Activated naive CD4-positive, alpha-beta T cell (primary cell): ENCODE measurements at regions not wholly inside any gene's neighbourhood (a gene's known extent, or its start where the extent isn't known, plus 50 kb on each side); places are given as distances from the start of the nearest gene placed in this dataset.

Experiments
- DNase-seq, 4 experiments: peaks; one replicate each; lab custom pipeline; 2025; lab: John Stamatoyannopoulos, UW

DNA sequence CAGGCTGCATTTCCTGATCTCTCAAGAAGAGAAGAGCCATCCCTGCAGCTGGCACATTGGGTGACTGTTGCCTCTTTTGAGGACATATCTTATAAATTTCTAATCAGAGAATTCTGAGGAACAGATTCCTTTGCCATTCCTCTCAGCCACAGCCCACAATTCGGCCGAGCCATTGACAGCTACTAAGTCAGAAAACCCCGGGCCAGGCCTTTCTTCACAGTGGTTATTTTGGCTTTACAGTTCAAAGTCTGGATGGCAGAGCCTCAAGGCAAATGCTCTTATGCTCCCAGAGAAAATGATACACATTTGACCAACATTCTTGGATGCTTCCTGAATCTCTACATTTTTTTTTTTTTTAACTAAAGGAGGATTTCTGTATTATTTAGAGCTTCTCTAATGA, 138.4 kb upstream of the FRMD6 start:
- no peak for DNase-seq

DNA sequence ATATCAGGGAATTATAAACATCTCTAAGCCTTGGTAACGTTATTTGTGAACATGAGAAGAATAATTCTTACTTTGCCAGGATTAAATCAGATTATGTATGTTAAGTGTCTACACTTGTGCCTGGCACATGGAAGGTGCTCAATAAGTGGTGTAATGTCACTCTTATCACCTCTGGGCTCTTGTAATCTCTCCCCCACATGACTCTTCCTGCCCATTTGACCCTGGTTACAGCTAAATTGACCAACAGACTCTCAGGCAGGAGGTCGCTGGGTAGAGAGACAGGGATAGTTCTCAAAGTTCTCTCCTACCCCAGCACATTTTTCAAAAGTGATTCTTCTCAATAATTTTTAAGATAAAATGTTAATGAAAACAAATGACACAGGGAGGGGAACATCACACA, 137.8 kb upstream of the FRMD6 start:
- no peak for DNase-seq

DNA sequence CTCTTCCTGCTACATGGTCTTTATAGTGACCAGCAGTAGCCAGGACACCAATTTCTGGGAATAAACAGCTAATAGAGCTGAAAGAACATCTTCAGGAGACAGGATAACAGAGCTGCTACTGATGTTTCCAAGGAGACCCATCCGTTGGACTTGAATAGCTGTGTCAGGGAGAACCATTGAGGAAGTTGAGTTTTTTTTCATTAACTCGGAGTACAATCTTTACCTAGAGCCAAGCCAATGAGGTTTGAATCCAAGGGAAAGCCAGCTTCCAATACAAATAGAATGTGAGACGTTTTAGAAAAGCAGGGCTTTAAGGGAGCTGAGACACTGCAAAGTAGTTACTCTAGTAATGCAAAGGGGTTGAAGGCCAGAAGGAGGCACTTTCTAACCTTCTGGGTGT, 136.1 kb upstream of the FRMD6 start:
- DNase-seq = no peak

DNA sequence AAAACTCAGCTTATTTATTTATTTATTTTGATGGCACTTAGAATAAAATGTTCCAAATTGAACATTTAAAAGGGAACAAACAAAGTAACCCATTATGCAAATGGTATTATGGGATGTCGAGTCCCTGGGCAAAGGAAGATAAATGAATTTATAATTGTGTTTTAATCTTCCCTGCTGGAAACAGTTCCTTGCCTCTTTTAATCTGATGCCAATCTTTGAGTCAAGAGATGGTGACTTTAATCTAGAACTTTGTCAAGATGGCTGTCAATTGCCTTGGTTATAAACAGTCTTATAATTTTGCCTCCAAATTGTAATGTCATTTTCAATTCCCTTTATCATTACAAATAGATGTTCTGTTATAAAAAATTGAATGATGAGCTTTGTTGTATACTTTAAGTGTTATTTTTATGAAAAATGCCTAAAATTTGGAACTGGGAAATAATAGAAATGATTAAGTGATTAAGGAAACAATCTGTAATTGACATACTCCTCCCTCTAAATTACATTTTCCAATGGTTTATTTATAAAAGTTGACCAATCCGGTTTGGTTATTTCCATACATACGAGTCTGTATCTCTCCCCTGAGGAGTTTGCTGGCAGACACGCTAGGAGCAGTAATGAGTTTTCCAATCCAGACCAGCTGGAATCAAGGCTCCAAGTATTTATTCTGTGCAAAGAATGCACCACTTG, 134.9 kb upstream of the FRMD6 start:
- no peak for DNase-seq

DNA sequence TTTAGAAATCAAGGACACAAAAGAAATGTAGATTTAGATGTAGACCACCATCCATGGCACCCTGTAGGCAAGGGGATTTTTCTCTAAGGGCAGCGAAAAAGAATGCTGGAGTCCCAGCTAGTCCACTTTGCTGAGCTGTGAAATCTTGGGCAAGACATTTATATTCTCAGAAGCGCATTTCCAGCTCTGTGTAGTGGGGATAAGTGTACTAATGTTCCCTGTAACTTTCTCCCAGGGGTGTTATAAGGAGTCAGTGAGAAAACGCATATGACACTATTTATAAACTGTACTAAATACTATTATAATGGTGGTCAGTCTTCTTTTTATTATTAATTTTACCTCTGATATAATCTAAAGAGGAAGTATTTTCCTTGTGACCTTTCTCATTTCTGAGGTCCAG, 133.4 kb upstream of the FRMD6 start:
- no peak for DNase-seq

DNA sequence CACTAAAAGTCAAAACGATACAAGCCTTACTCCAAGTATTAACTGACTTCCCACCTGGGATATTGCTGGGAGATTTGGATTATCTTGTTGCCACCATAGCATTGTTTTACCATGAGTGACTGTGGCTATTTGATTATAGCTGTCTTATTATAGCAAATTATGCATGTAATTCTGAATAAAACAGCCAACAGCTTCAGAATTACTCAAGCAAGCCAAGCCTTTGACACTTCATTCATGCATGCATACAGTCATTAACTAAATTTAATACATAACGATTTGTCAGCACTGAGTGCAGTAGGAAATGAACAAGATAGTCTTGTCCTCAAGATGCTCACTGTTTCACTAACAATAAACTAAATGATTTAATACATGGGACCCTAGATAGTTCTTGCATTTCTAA, 133.0 kb upstream of the FRMD6 start:
- DNase-seq = no peak

DNA sequence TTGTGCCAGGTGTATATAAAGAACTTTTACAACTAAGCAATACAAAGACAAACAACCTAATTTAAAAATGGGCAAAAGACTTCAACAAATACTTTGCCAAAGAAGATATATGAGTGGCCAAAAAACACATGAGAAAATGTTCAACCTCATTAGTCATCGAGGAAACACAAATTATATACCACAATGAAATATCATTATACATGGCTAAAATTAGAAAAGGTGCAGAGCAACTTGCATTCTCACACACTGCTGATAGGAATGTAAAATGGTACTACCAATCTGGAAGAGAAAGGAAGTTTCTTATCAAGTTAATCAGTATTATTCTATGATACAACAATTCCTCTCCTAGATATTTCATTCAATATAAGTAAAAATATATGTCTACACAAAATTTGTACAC, 131.6 kb upstream of the FRMD6 start:
- DNase-seq = no peak

DNA sequence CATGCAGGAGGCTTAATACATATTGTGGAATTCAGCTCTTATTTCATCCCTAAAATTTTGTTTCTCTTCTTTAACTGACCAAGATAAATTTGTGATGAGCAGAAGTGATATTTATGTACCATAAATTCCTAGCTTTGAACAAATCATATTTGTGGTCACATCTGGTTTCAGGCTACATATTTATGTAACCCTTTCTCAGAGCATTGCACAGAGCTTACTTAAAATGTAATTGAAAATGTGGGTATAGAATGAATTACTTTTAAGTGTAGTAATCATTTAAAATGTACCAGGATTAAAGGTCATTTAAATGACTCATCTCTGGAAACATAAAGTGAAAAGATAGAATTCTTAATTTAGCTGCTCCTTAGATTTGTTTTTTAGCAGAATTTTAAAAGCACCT, 129.9 kb upstream of the FRMD6 start:
- DNase-seq = no peak

DNA sequence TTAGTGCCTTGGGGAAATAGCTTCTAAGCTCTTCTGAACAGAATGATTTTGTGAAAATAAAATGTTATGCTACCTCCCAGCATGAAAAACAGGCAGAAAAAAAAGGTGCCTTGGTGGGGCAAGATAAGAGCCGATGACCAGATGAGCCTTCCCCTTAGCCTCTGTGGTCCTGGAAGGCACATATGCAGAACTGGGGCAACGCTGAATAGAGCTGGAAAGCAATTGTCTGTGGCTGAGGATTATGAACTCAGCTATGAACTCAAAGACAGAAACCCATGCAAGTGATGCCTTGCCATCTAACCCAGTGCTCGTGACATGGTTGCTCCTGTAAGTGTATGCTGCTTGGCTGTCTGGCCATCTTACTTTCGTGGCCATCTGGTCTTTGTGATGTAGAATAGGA, 128.5 kb upstream of the FRMD6 start:
- no peak for DNase-seq

DNA sequence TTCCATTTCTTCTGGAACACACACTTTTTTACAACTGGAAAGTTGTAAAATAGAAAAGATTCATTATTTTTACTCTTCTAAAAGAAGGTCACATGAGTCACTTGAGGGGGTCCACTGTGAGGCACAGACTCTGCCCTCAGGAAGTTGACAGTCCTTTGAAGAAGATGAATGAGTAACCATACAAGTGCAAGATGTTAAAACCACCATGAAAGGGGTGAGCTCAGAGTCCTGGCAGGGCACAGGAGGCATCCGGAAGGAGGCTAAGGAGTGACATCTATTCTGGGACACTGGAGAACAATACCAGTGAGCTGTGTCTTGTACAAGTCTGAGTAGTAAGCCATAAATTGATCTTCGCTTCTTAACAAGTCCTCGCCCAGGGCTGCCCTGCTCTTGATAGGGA, 126.0 kb upstream of the FRMD6 start:
- DNase-seq = no peak

DNA sequence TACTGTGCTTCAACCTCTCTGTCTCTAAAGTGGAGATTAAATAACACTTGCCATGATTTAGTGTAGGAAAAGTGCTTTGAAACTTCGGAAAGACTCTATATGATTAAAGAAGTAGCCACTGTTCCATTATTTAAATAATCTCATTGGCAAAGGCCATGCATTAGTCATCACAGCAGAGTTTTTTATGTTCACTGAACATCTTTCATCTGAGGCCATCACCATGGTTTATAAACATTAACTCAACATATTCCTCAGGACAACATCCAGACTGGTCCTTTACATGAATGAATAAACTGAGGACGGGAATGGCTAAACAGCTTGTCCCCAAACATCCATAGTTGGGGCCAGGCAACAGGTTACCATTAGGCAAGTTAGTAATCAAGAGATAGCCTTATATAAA, 124.6 kb upstream of the FRMD6 start:
- no peak for DNase-seq

DNA sequence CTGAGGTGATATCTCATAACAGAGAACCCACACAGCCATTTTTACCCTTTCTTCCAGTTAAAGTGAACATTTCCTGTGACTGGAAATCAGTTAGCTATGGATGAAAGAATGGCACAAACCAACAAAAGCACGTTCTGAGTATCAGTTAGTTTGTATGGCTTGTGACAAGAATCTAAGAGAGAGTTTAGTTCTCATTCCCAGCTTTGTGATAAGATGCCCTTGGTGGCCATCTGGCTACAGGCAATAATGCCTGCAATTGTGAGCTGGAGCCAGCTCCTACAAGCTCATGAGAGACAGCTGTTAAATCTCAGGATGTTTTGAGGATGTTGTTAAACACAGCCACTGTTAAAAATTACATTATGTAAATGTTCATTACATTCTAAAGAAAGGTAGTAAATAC, 122.0 kb upstream of the FRMD6 start:
- no peak for DNase-seq

DNA sequence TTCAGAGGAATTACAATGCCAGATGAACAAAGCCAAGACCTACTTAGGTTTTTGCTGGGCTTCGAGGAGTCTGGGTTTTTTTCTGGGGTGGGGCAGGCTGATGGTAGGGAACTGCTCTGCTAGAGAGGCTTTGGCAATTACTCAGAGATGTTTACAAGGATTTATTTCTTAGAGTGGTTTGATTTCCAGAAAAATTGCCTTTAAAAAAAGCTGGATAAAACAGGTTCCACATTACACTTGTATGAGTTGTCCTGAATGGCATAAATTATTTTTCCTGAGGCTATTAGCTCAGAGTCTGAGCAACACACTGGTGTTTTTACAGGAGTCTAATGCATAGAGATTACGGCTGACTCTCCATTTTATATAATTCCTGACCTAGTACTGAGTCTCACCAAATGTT, 118.5 kb upstream of the FRMD6 start:
- no peak for DNase-seq

DNA sequence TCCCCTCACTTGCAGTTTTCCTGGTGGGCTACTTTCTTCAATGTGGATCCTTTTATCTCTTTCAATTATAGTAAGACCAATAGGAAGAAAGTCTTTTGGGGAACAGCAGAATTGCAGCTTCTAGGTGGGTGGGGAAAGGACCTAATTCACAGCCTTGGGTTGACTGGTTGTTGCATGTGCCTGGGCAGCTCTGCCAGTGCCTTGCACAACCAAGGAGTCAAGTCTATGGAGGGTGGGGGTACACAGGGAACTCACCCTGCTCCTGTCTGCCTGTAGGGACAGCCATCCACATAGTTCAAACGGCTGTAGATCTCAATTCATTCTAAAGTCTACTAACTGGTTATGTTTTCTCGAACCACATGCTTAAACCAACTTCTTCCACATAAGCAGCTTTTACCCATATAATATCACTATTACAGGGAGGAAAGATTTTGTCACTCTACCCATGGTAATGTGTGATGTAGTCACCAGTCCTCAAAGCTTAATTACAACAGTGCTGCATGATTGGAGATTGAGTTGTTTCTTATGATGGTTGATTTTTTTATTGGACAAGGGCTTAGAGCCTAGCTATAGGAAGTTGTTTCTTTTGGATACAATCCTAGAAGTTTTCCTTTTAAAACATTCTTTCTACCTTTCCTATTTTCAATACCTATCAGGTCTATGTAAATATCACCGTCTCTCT, 117.7 kb upstream of the FRMD6 start:
- no peak for DNase-seq

DNA sequence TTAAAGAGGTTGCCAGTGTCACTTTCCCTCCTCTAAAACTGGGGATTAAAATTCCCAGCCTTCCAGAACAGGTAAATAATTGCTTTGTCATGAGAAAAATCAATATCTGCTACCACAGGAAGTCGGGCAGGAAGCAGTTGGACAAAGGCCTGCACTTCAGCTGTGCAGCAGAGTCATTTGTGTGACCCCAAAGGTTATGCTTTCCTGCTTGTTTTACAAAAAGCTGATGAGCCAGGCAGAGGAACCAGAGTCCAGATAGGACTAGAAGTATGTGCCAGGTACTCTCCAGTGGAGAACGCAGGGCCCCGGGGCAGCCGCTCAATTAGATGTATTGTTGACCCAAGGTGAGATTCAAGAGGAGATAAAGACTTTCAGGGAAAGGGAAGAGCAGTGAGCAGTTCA, 117.1 kb upstream of the FRMD6 start:
- DNase-seq = no peak

DNA sequence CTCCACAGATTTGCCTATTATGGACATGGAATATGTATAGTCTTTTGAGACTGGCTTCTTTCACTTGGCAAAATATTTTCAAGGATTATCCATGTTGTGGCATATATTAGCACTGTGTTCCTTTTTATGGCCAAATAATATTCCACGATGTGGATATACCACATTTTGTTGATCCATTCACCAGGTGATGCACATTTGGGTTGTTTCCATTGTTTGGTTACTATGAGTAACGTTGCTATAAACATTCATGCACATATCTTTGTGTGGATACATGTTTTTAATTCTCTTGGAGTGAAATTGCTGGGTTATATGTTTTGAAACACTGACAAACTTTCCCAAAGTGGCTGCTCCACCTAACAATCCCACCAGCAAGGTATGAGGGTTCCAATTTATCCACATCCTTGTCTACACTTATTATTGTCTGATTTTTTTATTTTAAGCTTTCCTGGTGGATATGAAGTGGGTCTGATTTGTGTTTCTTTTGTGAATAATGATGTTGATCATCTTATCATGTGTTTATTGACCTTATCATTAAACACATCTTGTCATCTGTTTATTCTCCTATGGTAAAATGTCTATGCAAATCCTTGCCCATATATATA, 116.2 kb upstream of the FRMD6 start:
- DNase-seq = no peak

DNA sequence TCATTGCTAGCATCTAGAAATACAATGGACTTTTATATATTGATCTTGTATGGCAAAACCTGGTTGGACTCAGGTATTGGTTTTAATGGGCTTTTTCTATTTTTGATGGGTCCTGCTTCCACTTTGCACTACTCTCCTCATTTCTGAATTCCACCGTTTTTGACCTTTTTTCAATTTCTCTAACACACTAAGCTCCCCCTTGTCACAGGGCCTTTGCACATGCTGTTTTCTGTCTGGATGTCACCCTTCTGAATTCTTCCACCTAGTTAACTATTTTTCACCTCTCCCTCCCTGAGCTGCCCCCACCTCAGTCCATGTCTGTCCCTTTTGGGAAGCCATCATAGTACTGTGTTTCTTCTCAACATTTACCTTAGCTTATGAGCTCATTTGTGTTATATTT, 112.7 kb upstream of the FRMD6 start:
- DNase-seq = no peak

DNA sequence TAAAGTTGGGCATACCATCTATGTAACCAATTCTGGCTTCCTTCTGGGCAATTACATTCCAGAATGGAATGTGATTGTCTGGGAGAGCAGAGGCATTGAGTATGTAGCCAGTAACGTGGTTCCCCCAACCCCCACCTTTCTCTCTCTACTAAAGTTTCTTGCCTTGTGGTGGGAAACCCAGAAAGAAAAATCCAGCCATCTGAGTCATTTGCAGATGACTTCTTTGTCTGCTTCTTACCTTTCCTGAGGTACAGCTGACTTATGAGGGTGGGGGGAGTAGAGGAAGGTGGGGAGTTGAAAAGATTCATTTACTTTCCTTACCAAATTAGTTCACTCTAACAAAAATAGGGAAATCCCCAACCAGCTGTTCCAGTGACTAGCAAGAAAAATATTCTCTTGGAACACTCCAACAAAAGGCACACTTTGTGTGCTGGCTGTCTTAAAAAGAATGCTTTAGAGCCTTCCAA, 112.1 kb upstream of the FRMD6 start:
- DNase-seq = no peak

DNA sequence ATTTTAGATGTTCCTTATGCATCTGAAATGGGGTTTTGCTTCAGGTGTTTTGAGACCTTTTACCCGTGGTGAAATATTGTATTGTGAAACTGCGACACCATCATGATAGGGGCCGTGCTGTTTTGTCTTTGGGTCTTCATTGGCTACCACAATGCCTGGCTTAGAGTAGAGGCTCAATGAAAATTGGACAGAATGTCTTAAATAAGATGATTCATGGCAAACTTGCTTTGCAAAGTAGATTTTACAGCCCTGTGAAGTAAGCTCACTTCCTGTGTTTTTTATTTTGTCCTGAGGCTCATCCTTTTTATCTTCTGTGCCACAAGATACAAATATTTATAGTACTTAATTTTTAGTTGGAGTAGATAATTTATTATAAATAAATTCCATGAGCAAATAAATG, 111.3 kb upstream of the FRMD6 start:
- DNase-seq = no peak

DNA sequence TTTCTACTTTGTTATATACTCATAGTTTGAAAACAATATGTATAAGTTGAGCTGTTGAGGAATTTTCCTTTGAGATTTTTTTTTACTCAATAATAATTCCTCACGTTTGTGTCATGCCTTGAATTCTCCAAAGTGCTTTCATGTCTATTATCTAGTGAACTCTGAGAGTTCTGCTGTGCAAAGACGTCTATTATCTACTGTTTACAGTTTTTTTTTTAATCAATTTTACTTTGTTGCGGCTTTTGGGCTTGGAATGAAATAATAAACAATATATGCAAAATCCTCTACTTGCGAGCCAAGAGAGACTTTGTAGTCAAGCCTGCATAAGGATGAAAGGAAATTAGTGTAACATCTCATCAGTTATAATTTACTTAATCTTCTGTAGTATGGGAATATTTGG, 107.2 kb upstream of the FRMD6 start:
- no peak for DNase-seq

DNA sequence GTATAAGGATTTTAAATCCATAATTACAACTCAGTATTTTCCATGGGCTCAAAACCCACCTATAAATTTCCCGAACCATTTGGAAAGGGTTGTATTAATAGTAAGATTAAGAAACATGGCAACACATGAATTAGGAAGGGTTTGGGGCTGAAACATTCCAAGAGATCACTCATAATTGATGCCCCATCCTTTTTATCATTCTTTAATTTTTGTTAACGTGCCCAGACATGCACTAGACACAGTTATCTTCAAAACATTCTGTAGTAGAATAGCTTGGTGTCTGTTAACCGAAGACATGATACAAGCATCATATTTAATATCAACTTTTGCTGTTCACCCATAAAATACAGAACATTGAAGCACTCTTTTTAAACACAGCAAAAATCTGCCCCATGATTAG, 106.8 kb upstream of the FRMD6 start:
- DNase-seq = no peak

DNA sequence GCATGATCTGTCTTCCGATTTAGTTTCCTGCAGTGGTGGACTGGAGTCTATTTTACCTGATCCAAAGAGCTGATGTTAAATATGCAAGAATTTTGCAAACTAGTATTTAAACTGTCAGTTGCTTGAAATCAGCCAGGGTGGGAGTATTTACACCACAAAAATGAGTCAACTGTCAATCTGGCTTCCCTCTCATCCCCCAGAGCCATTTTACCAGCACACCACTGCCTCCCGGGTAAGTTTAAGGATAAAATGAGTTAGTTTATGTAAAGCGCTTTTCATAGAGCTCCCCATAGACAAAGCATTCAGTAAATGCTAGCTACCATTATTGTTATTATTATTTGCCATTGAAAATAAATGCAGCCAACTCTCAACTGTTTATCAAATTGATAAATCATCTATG, 106.3 kb upstream of the FRMD6 start:
- no peak for DNase-seq

DNA sequence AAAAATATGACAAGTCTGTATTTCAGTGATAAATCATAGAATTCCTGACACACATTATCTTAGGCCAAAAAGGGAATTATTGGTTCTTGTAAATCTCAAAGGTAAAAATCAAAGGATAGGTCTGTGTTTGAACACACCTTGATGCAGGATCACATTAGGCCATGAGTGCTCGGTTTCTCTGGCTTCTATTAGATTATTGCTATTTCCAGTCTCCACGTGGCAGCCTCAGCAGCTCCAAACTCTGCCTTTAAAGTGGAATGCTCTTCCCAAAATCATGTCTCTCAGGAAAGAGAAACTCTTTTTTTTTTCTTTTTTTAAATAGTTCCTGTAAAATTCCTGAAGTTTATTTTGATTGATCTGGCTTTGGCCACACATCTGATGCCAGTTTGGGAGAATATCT, 105.6 kb upstream of the FRMD6 start:
- DNase-seq = no peak
